ENCODE measurements at regions not wholly inside any gene's neighbourhood (a gene's known extent, or its start where the extent isn't known, plus 50 kb on each side); places are given as distances from the start of the nearest gene placed in this dataset.

DNA sequence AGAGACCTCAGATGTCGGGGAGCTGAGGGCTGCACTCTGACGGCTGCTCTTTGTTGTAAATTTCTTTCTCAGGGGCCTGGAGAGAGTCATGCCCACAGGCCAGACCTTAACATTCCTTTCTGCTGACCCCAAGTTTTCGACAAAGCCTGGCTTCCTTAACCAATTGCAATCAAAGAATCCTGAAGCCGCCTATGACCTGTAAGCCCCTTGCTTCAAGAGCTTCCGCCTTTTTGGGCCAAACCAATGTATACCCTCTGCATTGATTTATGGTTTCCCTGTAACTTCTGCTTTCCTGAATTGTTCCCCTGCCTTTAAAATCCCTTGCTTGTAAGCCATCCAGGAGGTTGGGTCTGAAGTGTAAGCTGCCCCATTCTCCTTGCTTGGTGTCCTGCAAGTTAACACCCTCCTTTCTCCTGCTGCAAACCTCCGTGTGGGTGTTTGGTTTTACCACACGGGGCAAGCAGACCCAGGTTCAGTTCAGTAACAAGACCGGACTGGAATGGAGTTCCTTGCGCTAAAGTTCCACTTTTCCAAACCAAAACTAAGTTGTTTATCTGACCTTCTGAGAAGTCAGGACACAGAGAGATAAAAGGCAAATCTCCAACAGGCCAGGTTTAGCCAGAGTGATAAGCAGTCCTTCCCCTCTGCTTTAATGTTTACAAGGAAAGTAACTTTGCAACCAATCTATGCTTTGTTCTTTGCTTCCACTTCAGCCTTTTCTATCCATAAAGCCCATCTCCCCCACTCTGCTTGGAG, 141.6 kb downstream of the KCNJ12 start:
- no peak for DNase-seq

GRCh38 chr17:21522755-21523336, 146.7 kb downstream of the KCNJ12 start:
- no peak for DNase-seq

GRCh38 chr17:21523497-21524210, 147.5 kb downstream of the KCNJ12 start:
- DNase-seq: no peak

- DNase-seq: no peak
Observed at GRCh38 chr17:21524211-21524591, 148.0 kb downstream of the KCNJ12 start.

GRCh38 chr17:21525464-21526130, 149.4 kb downstream of the KCNJ12 start:
- DNase-seq: no peak

GRCh38 chr17:21528031-21528695, 152.0 kb downstream of the KCNJ12 start:
- DNase-seq: no peak

GRCh38 chr17:21530311-21530710, 154.2 kb downstream of the KCNJ12 start:
- no peak for DNase-seq

- no peak for DNase-seq
Observed at GRCh38 chr17:21530841-21531240, 154.7 kb downstream of the KCNJ12 start.

GRCh38 chr17:21532763-21533385, 156.7 kb downstream of the KCNJ12 start:
- DNase-seq: no peak

GRCh38 chr17:21535686-21536375, 156.5 kb upstream of the KCNJ18 start:
- no peak for DNase-seq

- no peak for DNase-seq
Observed at GRCh38 chr17:21537302-21537701, 155.0 kb upstream of the KCNJ18 start.

DNA sequence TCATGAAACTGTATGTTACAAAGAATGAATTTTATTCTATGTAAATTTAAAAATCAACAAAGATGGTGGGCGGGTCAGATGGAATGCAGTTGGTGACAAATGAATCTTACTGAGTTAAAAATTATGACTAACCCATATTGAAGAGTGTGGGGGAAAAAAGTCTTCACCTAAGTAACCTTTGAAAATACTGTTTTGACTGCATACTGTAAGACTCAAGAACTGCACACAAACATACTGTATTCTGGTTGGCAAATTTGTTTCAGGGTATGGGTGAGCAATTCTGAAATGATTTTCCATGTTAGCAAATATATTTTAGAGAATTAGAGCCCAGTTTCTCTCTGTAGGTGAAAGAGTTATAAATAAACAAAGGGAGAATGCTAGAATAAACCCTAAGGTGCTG, 153.7 kb upstream of the KCNJ18 start:
- no peak for DNase-seq

GRCh38 chr17:21539146-21539545, 153.2 kb upstream of the KCNJ18 start:
- DNase-seq: no peak

DNA sequence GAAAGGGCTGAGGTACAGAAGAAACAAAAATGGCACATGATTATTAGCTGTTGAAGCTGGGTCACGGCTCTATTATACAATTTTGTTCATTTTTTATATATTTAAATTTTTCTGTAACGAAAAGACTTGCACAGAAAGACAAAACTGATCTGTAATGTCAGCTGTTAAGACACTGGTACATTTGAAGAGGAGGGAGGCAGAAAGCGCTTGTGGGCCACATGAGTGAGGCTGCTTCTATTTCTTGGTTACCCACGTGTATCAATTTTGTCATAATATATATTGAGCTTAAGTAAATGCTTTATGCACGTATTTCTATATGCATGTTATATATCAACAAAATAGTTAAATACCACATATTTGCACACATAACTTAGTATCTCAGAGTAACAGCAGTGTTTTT, 151.8 kb upstream of the KCNJ18 start:
- DNase-seq: no peak

GRCh38 chr17:21542070-21542469, 150.3 kb upstream of the KCNJ18 start:
- no peak for DNase-seq

GRCh38 chr17:21542991-21543390, 149.3 kb upstream of the KCNJ18 start:
- DNase-seq: no peak

DNA sequence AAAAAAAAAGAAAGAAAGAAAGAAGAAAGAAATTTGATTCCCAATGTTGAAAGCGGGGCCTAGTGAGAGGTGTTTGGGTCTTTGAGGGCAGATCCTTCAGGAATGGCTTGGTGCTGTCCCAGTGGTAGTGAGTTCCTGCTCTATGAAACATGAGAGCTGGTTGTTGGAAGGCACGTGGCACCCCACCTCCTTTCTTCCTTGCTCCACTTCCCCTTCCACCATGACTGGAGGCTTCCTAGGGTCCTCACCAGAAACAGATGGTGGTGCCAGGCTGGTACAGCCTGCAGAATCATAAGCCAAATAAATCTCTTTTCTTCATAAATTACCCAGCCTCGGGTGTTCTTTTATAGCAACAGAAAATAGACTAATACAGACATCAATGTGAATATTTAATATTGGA, 147.3 kb upstream of the KCNJ18 start:
- no peak for DNase-seq

DNA sequence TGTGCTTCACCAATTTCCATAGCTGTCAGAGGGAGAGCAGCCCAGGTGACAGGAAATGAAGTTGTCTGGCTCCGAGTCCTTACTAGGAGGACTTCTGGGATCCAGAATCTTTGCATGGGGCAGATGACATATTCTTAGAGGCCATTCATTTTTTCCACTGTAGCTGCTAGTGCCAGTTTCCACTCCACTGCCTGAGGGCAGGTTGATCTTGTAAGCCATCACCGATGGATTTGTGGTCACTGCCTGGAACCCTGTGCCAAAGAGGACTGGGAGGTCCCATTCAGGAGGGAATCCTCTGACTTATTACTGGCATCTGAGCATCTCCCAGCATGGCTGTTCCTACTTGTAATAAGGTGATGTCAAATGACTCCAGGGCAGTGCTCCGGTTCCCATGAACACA, 144.1 kb upstream of the KCNJ18 start:
- no peak for DNase-seq

- no peak for DNase-seq
Observed at GRCh38 chr17:21549107-21549687, 143.1 kb upstream of the KCNJ18 start.

DNA sequence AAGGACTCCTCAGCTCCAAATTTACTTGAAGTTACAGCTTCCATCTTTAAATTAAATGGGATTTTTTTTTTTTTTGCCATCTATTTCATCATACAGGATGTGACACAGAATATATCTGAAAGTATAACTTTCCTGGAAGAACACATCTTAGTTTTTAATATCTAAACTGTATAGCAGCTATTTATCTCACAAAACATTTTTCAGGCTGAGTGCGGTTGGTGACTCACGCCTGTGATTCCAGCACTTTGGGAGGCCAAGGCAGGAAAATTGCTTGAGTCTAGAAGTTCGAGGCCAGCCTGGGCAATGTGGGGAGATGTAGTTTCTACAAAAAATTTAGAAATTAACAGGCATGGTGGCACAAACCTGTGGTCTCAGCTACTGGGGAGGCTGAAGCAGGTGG, 142.3 kb upstream of the KCNJ18 start:
- DNase-seq: peak; percentile 9
